DND-41 (cell line): ENCODE measurements at regions not wholly inside any gene's neighbourhood (a gene's known extent, or its start where the extent isn't known, plus 50 kb on each side); places are given as distances from the start of the nearest gene placed in this dataset.

Experiments used
- EZH2 ChIP-seq: IDR thresholded peaks from 3 replicates; pipeline ENCODE4 v1.6.1; 2012; ENCODE audit warnings: borderline replicate concordance, low read depth, mild to moderate bottlenecking, moderate library complexity, low read length, inconsistent platforms; ENCODE audit not compliant: severe bottlenecking
- TF ChIP-seq, protein P1 (sequence below): IDR thresholded peaks from 2 replicates; pipeline ENCODE4 v1.5.1; 2012; ENCODE audit warnings: borderline replicate concordance, low read length, moderate library complexity, mild to moderate bottlenecking; ENCODE audit not compliant: poor library complexity, severe bottlenecking; ENCODE audit errors: extremely low read depth

DNA sequence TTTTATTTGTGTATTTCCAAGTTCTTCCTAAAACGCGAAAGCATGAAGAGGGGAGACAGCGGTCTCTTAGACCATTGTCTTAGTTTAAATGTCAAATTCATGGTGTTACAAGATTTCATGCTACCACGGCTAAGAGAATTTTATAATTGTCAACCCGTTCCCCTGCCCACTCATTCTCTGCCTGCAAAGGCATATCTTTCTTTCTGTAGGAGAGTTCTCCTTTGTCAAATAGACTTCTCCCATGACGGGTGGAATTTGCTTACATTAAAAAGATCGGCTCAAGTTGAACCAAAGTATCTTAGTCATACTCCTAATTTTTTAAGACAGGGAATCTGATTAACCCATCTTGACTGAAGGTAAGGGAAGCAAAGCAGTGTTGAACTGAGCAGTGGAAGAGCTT lies 539.2 kb downstream of the REEP3 start:
- no peak for TF ChIP-seq EZH2
- TF ChIP-seq, protein P1, sequence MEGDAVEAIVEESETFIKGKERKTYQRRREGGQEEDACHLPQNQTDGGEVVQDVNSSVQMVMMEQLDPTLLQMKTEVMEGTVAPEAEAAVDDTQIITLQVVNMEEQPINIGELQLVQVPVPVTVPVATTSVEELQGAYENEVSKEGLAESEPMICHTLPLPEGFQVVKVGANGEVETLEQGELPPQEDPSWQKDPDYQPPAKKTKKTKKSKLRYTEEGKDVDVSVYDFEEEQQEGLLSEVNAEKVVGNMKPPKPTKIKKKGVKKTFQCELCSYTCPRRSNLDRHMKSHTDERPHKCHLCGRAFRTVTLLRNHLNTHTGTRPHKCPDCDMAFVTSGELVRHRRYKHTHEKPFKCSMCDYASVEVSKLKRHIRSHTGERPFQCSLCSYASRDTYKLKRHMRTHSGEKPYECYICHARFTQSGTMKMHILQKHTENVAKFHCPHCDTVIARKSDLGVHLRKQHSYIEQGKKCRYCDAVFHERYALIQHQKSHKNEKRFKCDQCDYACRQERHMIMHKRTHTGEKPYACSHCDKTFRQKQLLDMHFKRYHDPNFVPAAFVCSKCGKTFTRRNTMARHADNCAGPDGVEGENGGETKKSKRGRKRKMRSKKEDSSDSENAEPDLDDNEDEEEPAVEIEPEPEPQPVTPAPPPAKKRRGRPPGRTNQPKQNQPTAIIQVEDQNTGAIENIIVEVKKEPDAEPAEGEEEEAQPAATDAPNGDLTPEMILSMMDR: no peak
